ENCODE measurements at regions not wholly inside any gene's neighbourhood (a gene's known extent, or its start where the extent isn't known, plus 50 kb on each side); places are given as distances from the start of the nearest gene placed in this dataset.

DNA sequence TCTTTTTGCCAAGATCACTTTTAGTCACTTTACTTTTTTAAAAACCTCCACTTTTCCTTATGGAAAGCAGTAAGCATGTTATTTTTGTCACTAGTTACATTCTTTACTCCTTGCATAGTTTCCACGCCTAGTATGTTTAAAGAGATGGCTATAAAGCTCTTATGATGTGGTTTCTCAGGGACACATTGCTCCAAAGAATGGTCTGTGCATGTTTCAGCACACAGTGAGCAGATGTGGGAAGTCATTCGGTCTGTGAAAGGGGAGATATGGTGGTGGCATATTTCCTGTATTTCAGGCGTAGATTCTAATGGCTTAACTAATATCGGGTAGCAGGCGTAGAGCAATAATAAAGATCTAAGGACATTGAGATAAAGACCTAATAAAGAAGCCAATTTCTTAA, 180.7 kb downstream of the SLITRK6 start:
- no peak for DNase-seq
- Histone ChIP-seq H3K27me3 (ENCODE audit: insufficient read depth, low read depth, severe bottlenecking) (no peaks in the 10 kb centered on the region), H3K36me3 (no peaks in the 10 kb centered on the region), H3K27ac (no peak overlapping the region), H3K4me3 (ENCODE audit: low read depth, low read length) (no peak overlapping the region), H3K9me3 (ENCODE audit: severe bottlenecking) (no peaks in the 10 kb centered on the region)
- TF ChIP-seq CTCF (IDR thresholded peaks at IDR 0.05; ENCODE audit: low read depth, low read length), result no peak

- H3K27me3 ChIP-seq (ENCODE audit: insufficient read depth, low read depth, severe bottlenecking), result no peaks in the 10 kb centered on the region
- no peak for DNase-seq
- no peaks in the 10 kb centered on the region for H3K36me3 ChIP-seq
- TF ChIP-seq CTCF (IDR thresholded peaks at IDR 0.05; ENCODE audit: low read depth, low read length), result no peak
- H3K9me3 ChIP-seq (ENCODE audit: severe bottlenecking), result no peaks in the 10 kb centered on the region
- no peak overlapping the region for H3K27ac ChIP-seq
- no peak overlapping the region for H3K4me3 ChIP-seq (ENCODE audit: low read depth, low read length)
Observed at GRCh38 chr13:85616275-85616674, 182.9 kb downstream of the SLITRK6 start.

- no peaks in the 10 kb centered on the region for H3K27me3 ChIP-seq (ENCODE audit: insufficient read depth, low read depth, severe bottlenecking)
- TF ChIP-seq CTCF (IDR thresholded peaks at IDR 0.05; ENCODE audit: low read depth, low read length), result no peak
- no peaks in the 10 kb centered on the region for H3K9me3 ChIP-seq (ENCODE audit: severe bottlenecking)
- H3K4me3 ChIP-seq (ENCODE audit: low read depth, low read length), result no peak overlapping the region
- no peak for DNase-seq
- H3K36me3 ChIP-seq, result no peaks in the 10 kb centered on the region
- no peak overlapping the region for H3K27ac ChIP-seq
Observed at GRCh38 chr13:85615031-85615430, 184.2 kb downstream of the SLITRK6 start.

GRCh38 chr13:85610024-85610423, 189.2 kb downstream of the SLITRK6 start:
- Histone ChIP-seq H3K4me3 (ENCODE audit: low read depth, low read length) (no peak overlapping the region), H3K27me3 (ENCODE audit: insufficient read depth, low read depth, severe bottlenecking) (no peaks in the 10 kb centered on the region), H3K36me3 (no peaks in the 10 kb centered on the region), H3K9me3 (ENCODE audit: severe bottlenecking) (no peaks in the 10 kb centered on the region), H3K27ac (no peak overlapping the region)
- TF ChIP-seq CTCF (IDR thresholded peaks at IDR 0.05; ENCODE audit: low read depth, low read length), result no peak
- no peak for DNase-seq

DNA sequence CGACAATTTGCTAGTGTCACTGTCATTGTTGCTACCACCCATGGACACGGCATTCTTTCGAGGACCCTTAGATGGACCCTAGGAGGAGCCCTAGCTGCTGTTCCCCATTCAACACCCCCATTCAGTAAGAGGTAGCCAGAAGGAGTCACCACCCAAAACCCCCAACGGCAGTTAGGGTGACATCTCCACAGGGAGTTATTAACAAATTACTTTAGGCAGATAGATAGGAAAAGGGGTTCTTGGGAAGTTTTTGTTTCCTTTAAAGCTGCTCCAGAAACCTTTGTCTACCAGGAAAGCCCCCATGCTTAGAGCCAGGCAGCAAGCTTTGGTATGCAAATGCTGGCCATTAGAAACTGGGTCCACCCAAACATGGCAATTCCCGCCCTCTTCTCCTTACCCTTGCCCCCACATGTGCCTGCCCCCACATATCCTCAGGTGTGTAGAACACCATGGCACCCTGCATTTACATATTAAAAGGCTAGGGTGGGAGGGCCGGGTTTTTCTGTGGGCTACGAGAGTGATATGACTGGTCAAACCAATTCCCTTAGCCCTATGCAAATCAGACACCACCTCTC, 190.9 kb downstream of the SLITRK6 start:
- TF ChIP-seq CTCF (IDR thresholded peaks at IDR 0.05; ENCODE audit: low read depth, low read length), result no peak
- no peak for DNase-seq
- Histone ChIP-seq H3K27ac (no peak overlapping the region), H3K27me3 (ENCODE audit: insufficient read depth, low read depth, severe bottlenecking) (no peaks in the 10 kb centered on the region), H3K36me3 (no peaks in the 10 kb centered on the region), H3K9me3 (ENCODE audit: severe bottlenecking) (no peaks in the 10 kb centered on the region), H3K4me3 (ENCODE audit: low read depth, low read length) (no peak overlapping the region)

DNA sequence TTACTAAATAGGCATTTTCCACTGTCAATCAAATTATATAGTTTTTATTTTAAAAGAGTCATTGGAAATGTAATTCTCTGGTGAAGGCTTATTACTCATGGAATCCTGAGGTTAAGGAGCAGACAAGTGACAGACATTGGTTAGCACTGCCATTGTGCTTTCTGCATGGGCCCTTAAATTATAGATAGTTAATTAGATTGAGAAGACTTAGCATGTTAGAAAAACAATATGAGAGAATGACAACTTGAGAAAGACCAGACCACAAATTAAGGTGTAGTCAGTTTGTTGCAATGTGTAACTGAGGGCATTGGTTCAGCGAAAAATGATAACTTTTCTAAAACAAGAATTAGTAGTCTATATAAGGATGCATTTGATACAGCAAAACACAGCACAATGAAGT, 195.5 kb downstream of the SLITRK6 start:
- Histone ChIP-seq H3K36me3 (no peaks in the 10 kb centered on the region), H3K9me3 (ENCODE audit: severe bottlenecking) (no peaks in the 10 kb centered on the region), H3K27ac (no peak overlapping the region), H3K27me3 (ENCODE audit: insufficient read depth, low read depth, severe bottlenecking) (no peaks in the 10 kb centered on the region), H3K4me3 (ENCODE audit: low read depth, low read length) (no peak overlapping the region)
- no peak for DNase-seq
- TF ChIP-seq CTCF (IDR thresholded peaks at IDR 0.05; ENCODE audit: low read depth, low read length), result no peak
